GM18873 (cell line): ENCODE measurements at regions not wholly inside any gene's neighbourhood (a gene's known extent, or its start where the extent isn't known, plus 50 kb on each side); places are given as distances from the start of the nearest gene placed in this dataset.
"Not testable (repeated sequence)": the region's sequence is repeated elsewhere in the genome, so short reads cannot be mapped to it uniquely, and the experiment has no call there.

Experiments used
- ATAC-seq: cut with Tn5 transposase; IDR thresholded peaks from one replicate; pipeline ENCODE4 v1.9.1; 2021; ENCODE audit warnings: mild to moderate bottlenecking, moderate library complexity, moderate number of reproducible peaks; ENCODE audit not compliant: unreplicated experiment, low FRiP score

- ATAC-seq = no peak
Measured at GRCh38 chr6:4677751-4678065, 98.5 kb upstream of the CDYL start.

- no peak for ATAC-seq
Measured at GRCh38 chr6:4677011-4677750, 99.0 kb upstream of the CDYL start.

DNA sequence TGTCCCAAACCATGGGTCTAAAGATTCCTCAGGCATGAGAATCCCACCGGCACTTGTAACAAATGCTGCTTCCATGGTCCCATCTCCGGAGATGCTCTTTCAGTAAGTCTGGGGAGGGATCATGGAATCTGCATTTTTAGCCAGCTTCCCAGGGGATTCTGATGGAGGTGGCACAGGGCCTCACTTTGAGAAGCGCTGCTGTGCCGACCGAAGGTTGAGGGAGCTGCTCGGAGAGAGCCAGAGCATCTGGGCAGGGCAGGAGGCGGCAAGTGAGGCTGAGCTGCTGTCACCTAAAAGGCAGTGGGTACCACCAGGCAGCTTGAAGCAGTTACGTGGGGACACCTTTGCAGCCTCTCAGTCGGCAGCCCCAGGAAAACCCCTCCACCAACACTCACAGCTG, 100.2 kb upstream of the CDYL start:
- ATAC-seq = no peak

GRCh38 chr6:4675121-4675520, 101.1 kb upstream of the CDYL start:
- ATAC-seq = no peak

GRCh38 chr6:4673861-4674260, 102.3 kb upstream of the CDYL start:
- no peak for ATAC-seq

DNA sequence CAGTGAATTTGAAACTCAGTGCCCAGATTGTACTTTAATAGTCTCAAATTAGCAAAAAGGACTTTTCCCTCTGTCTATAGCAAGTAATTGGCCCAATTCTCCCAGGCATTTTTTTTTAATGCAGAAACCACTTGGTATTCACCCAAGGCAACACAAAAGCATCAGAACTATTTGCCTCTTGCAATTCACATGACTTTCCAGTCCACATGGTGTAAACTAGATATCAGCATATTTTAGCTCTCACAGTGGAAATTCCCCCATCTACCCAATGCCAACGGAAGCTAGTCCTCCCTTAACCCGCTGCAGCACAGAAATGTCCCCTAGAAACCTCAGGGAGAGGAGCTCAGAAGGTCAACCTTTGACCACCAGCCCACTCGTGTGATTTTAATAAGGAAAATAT, 103.4 kb upstream of the CDYL start:
- ATAC-seq = no peak

DNA sequence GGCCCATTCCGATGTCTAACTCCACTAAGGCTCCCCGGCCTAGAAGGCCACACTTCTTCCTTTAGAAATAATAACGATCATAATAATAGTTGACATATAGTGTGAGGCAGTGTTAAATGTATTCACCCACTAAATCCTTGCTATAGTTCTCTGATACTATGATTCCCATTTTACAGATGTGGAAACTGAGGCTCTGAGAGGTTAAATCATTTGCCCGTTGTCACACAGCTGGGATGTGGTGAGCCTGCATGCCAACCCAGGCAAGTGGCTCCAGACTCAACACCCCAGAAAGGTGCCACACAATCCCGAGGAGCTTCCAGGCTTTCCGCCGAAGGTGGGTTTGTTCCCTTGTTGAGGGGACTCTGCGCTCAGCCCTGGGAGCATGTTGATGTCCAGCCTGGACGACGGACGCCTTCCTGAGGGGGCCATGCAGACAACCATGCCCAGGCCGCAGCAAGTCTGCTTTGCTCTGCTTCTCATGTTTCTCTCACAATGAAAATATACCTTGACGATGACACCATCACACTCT, 104.6 kb upstream of the CDYL start:
- ATAC-seq = no peak

- no peak for ATAC-seq
Measured at GRCh38 chr6:4670824-4671409, 105.3 kb upstream of the CDYL start.

DNA sequence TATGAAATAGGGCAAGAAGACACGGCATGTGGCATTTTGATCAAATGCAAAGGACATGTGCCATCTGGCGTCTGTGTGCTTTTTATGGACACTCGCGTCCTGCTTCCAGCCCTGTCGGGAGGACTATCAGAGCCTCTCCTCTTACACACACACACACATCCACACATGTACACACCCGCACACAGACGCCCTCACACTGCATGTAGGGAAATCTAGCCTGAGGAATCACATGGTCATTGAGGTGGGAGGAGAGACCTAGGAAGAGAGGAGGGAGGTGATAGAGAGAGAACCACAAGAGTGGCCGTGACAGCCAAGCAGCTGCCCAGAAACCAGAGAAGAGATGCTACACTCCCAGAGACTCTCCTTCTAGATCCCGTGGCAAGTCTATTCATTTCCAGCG, 105.9 kb upstream of the CDYL start:
- ATAC-seq = no peak

DNA sequence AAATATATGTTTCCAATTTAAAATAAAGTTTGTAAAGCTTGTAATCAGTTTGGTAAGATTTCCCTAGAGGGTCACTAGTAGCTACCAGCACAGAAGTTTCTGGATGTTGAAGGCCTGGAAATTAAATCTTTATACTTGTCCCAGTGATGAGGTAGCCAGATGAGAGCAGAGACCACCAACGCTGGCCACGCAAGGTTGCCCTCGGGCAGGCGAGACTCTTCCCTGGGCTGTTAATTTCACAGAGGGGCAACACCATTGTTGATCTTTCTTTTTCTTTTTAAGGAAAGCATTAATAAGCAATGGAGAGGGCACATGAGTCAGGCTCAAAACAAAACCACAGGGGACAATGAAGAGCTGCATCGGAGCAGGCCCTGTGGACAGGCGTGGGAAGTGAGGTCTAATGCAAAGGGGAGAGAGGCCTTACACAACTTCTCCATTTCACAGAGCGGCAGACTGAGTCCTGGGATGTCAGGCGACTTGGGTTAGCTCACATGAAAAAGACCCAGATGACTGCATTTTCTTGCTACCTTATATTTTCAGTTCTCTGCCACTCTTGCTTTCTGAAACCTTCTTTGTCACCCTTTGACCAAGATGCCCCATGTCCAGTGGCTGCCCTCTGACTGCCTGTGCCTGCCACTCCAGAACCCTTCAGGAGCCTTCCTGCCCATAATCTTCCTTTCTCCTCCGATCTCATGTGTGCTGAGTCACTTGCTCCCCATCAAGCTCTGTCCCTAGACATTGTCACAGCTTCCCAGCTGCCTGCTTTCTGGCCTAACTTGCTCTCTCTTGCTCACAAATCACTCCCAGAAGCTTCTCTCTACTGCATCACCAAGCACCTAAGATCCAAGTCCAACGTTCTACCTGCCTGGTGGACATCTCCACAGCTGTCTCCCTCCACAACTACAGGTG, 107.7 kb upstream of the CDYL start:
- ATAC-seq = no peak

- no peak for ATAC-seq
Measured at GRCh38 chr6:4667591-4667990, 108.6 kb upstream of the CDYL start.

GRCh38 chr6:4666886-4667513, 109.2 kb upstream of the CDYL start:
- ATAC-seq = no peak

GRCh38 chr6:4665489-4666417, 110.5 kb upstream of the CDYL start:
- ATAC-seq = no peak

DNA sequence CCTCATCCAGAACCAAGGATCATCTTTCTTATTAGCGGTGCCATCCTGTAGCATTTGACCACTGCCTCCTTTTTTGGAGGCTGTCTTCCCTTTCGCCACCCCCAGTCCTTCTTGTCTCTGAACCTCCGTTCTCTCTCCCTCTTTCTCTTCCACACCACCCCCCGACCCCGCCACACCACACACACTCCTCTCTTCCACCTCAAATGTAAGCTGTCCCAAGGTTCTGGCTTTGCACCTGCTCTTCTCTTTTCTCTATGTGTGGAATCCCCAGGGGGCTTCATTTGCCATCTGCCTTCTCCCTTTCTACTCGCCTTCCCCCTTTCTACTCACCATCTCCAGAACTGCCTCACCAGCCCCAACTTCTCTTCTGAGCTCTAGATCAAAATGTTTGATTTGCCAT, 111.3 kb upstream of the CDYL start:
- no peak for ATAC-seq

DNA sequence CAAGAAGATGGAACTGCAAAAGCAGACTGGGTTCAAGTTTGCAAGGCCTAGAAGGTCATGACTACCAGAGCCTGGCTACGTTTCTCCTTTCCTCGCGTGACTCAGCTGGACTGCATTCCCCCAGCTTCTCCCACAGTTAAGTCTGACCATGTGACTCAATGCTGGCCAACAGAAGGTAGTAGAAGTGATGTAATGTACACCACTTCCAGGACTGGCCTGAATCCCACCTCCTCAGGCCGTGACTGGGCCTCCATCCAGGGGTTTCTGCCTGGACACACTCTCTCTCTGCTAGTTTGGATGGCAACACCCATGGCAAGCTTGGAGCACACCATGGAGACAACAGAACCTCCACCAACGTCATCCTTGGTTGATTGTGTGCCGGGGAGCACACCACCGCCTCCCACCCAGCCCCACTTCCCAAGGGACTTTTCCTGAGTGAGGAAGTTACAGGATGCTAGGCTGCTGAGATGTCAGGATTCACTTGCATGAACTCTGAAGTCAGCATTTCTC, 112.0 kb upstream of the CDYL start:
- no peak for ATAC-seq

- no peak for ATAC-seq
Measured at GRCh38 chr6:4662886-4663285, 113.3 kb upstream of the CDYL start.

DNA sequence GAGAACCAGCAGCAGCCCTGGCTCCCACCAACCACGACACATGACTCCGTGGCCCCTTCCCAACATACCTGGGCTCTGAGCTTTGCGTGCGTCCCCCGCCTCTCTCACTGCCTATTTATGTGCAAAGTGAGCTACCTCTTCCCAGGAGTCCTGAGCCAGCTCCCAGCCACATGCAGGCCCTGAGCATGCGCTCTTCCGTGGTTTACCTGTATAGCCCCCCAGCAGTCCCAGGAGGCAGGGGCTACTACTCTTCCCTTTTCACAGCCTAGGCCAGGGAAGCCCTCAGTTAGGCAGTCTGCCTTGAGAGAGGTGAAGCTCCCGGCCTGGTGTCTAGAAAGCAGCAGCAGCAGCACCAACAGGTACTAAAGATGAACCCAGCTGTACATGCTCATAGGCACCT, 114.8 kb upstream of the CDYL start:
- no peak for ATAC-seq

GRCh38 chr6:4660377-4661321, 115.6 kb upstream of the CDYL start:
- ATAC-seq = no peak

DNA sequence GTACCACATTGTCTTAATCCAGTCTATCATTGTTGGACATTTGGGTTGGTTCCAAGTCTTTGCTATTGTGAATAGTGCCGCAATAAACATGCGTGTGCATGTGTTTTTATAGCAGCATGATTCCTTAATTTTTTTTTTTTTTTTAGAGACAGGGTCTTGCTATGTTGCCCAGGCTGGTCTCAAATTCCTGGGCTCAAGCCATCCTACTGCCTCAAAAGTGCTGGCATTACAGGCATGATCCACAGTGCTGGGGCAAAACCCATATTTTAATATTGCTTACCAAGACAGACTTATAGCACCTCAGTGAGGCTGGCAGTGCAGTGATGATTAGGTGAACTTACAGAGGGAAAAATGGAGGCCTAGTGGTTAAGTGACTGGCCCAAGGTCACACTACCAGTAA, 116.5 kb upstream of the CDYL start:
- ATAC-seq = not testable (repeated sequence)
